ENCODE measurements at regions not wholly inside any gene's neighbourhood (a gene's known extent, or its start where the extent isn't known, plus 50 kb on each side); places are given as distances from the start of the nearest gene placed in this dataset.

DNA sequence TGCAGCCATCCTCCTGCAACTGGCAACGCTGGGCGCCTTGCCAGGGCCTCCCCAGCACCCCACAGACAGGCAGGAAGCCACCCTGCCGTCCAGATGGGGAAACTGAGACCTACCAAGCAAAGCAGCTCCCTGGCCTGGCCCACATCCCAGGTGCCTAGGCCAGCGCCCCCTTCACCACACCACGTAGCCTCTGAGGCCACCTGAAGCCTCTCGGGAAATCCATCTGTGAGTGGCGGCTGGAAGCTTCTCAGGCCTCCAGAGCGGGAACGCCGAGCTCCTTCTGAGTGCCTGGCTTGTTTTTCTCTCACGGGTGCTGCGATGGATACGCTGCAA lies 58.7 kb downstream of the UNCX start:
- TF ChIP-seq, protein P1, sequence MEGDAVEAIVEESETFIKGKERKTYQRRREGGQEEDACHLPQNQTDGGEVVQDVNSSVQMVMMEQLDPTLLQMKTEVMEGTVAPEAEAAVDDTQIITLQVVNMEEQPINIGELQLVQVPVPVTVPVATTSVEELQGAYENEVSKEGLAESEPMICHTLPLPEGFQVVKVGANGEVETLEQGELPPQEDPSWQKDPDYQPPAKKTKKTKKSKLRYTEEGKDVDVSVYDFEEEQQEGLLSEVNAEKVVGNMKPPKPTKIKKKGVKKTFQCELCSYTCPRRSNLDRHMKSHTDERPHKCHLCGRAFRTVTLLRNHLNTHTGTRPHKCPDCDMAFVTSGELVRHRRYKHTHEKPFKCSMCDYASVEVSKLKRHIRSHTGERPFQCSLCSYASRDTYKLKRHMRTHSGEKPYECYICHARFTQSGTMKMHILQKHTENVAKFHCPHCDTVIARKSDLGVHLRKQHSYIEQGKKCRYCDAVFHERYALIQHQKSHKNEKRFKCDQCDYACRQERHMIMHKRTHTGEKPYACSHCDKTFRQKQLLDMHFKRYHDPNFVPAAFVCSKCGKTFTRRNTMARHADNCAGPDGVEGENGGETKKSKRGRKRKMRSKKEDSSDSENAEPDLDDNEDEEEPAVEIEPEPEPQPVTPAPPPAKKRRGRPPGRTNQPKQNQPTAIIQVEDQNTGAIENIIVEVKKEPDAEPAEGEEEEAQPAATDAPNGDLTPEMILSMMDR (IDR thresholded peaks at IDR 0.05): no peak
- TF ChIP-seq EP300 (IDR thresholded peaks at IDR 0.05) (no peak), POLR2A (IDR thresholded peaks at IDR 0.05) (no peak)

Data from ovary (tissue), 3 donors.